ENCODE measurements at regions not wholly inside any gene's neighbourhood (a gene's known extent, or its start where the extent isn't known, plus 50 kb on each side); places are given as distances from the start of the nearest gene placed in this dataset.
"Not testable (repeated sequence)": the region's sequence is repeated elsewhere in the genome, so short reads cannot be mapped to it uniquely, and the experiment has no call there.

GRCh38 chr5:92849756-92850155, 731.3 kb downstream of the NR2F1-AS1 start:
- intact Hi-C loops (cut with micrococcal nuclease): no loop called here
- no peaks in the 10 kb centered on the region for H3K27me3 Mint-ChIP-seq
- ChIA-PET CTCF (no interaction called here), POLR2A (no interaction called here)
- no peak for TF ChIP-seq CTCF (IDR thresholded peaks at IDR 0.05)
- H3K27ac Mint-ChIP-seq: no peak overlapping the region
- no peaks in the 10 kb centered on the region for H3K36me3 Mint-ChIP-seq (ENCODE audit: low read depth)
- no peak overlapping the region for H3K4me3 Mint-ChIP-seq
- DNase-seq (no peak), ATAC-seq (no peak)
- H3K4me1 Mint-ChIP-seq (ENCODE audit: low read depth): no peaks in the 10 kb centered on the region
- peaks cover 2% of the 10 kb centered on the region for H3K9me3 Mint-ChIP-seq

GRCh38 chr5:92841604-92842155, 739.3 kb downstream of the NR2F1-AS1 start:
- Mint-ChIP-seq H3K36me3 (ENCODE audit: low read depth) (no peaks in the 10 kb centered on the region), H3K27me3 (no peaks in the 10 kb centered on the region), H3K27ac (no peak overlapping the region), H3K4me1 (ENCODE audit: low read depth) (no peaks in the 10 kb centered on the region), H3K4me3 (no peak overlapping the region), H3K9me3 (no peaks in the 10 kb centered on the region)
- POLR2A ChIA-PET: no interaction called here
- intact Hi-C loops (cut with micrococcal nuclease): no loop called here
- ATAC-seq (no peak), DNase-seq (no peak)
- CTCF ChIA-PET: no interaction called here
- TF ChIP-seq CTCF (IDR thresholded peaks at IDR 0.05): no peak

GRCh38 chr5:92838253-92838652, 742.8 kb downstream of the NR2F1-AS1 start:
- DNase-seq (no peak), ATAC-seq (no peak)
- intact Hi-C loops (cut with micrococcal nuclease): no loop called here
- no peaks in the 10 kb centered on the region for H3K4me1 Mint-ChIP-seq (ENCODE audit: low read depth)
- no peaks in the 10 kb centered on the region for H3K36me3 Mint-ChIP-seq (ENCODE audit: low read depth)
- ChIA-PET POLR2A (no interaction called here), CTCF (no interaction called here)
- no peak overlapping the region for H3K27ac Mint-ChIP-seq
- no peak for TF ChIP-seq CTCF (IDR thresholded peaks at IDR 0.05)
- no peaks in the 10 kb centered on the region for H3K9me3 Mint-ChIP-seq
- no peak overlapping the region for H3K4me3 Mint-ChIP-seq
- no peaks in the 10 kb centered on the region for H3K27me3 Mint-ChIP-seq

- intact Hi-C loops (cut with micrococcal nuclease): no loop called here
- Mint-ChIP-seq H3K4me3 (no peak overlapping the region), H3K27ac (no peak overlapping the region), H3K9me3 (no peaks in the 10 kb centered on the region), H3K27me3 (no peaks in the 10 kb centered on the region), H3K4me1 (ENCODE audit: low read depth) (no peaks in the 10 kb centered on the region), H3K36me3 (ENCODE audit: low read depth) (no peaks in the 10 kb centered on the region)
- DNase-seq: no peak
- TF ChIP-seq CTCF (IDR thresholded peaks at IDR 0.05): no peak
- ChIA-PET CTCF (interaction anchor here (0.6 kb wide), 1 partner anchor 456 kb away, joined by 4 read pairs; no protein-coding TSS in a partner anchor), POLR2A (no interaction called here)
- ATAC-seq: no peak
These were observed 743.9 kb downstream of the NR2F1-AS1 start for GRCh38 chr5:92836855-92837755.

GRCh38 chr5:92835712-92836111, 745.3 kb downstream of the NR2F1-AS1 start:
- DNase-seq: no peak
- CTCF ChIA-PET: no interaction called here
- Mint-ChIP-seq H3K9me3 (no peaks in the 10 kb centered on the region), H3K4me3 (no peak overlapping the region), H3K27ac (no peak overlapping the region), H3K4me1 (ENCODE audit: low read depth) (no peaks in the 10 kb centered on the region), H3K27me3 (no peaks in the 10 kb centered on the region), H3K36me3 (ENCODE audit: low read depth) (no peaks in the 10 kb centered on the region)
- TF ChIP-seq CTCF (IDR thresholded peaks at IDR 0.05): no peak
- POLR2A ChIA-PET: no interaction called here
- ATAC-seq: no peak
- intact Hi-C loops (cut with micrococcal nuclease): no loop called here

- H3K27me3 Mint-ChIP-seq; DNase-seq; H3K4me3 Mint-ChIP-seq; H3K36me3 Mint-ChIP-seq (ENCODE audit: low read depth); CTCF ChIA-PET; intact Hi-C loops (cut with micrococcal nuclease); H3K9me3 Mint-ChIP-seq; H3K27ac Mint-ChIP-seq; H3K4me1 Mint-ChIP-seq (ENCODE audit: low read depth); ATAC-seq; POLR2A ChIA-PET: not testable (repeated sequence)
These were observed 757.5 kb downstream of the NR2F1-AS1 start for GRCh38 chr5:92823551-92823950.

Data from activated CD8-positive, alpha-beta T cell treated with anti-CD3 and anti-CD28 coated beads for 36 hours (primary cell).